ENCODE measurements at regions not wholly inside any gene's neighbourhood (a gene's known extent, or its start where the extent isn't known, plus 50 kb on each side); places are given as distances from the start of the nearest gene placed in this dataset.

DNA sequence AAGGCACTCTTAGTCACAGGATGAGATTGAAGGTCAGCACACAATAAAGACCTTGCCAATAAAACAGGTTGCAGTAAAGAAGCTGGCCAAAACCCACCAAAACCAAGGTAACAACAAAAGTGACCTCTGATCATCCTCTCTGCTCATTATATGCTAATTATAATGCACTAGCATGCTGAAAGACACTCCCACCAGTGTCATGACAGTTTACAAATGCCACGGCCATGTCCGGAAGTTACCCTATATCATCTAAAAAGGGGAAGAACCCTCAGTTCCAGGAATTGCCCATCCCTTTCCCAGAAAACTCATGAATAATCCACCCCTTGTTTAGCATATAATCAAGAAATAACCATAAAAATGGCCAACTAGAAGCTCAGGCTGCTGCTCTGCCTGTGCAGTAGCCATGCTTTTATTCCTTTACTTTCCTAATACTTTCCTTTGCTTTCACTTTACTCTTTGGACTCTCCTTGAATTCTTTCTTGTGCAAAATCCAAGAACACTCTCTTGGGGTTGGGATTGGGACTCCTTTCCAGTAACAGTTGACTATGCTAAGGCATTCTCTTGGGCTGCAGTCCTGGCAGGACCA is 527.3 kb upstream of the MAP3K7 start:
- no peak overlapping the region for H3K27ac ChIP-seq (ENCODE audit: low read length)
- no peaks in the 10 kb centered on the region for H3F3A ChIP-seq (ENCODE audit: insufficient read depth, low read length, poor library complexity, severe bottlenecking)
- H3K9me2 ChIP-seq (ENCODE audit: insufficient read depth, low read length): no peaks in the 10 kb centered on the region
- H3K36me3 ChIP-seq (ENCODE audit: insufficient read depth, low read length): no peaks in the 10 kb centered on the region
- no peaks in the 10 kb centered on the region for H4K20me1 ChIP-seq (ENCODE audit: insufficient read depth)
- TF ChIP-seq EZH2 (IDR thresholded peaks at IDR 0.05; ENCODE audit: borderline replicate concordance, insufficient read depth, low read length, poor library complexity, severe bottlenecking) (no peak), SMC3 (conservative IDR thresholded peaks at IDR 0.05; ENCODE audit: poor library complexity) (no peak), MXI1 (conservative IDR thresholded peaks at IDR 0.05; ENCODE audit: poor library complexity, severe bottlenecking) (no peak), EP300 (conservative IDR thresholded peaks at IDR 0.05; ENCODE audit: poor library complexity, severe bottlenecking) (no peak), TAF1 (IDR thresholded peaks at IDR 0.05; ENCODE audit: low read depth) (no peak), POLR2AphosphoS5 (IDR thresholded peaks at IDR 0.05) (no peak), RAD21 (conservative IDR thresholded peaks at IDR 0.05) (no peak)
- TF ChIP-seq, protein P1, sequence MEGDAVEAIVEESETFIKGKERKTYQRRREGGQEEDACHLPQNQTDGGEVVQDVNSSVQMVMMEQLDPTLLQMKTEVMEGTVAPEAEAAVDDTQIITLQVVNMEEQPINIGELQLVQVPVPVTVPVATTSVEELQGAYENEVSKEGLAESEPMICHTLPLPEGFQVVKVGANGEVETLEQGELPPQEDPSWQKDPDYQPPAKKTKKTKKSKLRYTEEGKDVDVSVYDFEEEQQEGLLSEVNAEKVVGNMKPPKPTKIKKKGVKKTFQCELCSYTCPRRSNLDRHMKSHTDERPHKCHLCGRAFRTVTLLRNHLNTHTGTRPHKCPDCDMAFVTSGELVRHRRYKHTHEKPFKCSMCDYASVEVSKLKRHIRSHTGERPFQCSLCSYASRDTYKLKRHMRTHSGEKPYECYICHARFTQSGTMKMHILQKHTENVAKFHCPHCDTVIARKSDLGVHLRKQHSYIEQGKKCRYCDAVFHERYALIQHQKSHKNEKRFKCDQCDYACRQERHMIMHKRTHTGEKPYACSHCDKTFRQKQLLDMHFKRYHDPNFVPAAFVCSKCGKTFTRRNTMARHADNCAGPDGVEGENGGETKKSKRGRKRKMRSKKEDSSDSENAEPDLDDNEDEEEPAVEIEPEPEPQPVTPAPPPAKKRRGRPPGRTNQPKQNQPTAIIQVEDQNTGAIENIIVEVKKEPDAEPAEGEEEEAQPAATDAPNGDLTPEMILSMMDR (IDR thresholded peaks at IDR 0.05; ENCODE audit: poor library complexity, severe bottlenecking): no peak
- TF ChIP-seq, protein P2, sequence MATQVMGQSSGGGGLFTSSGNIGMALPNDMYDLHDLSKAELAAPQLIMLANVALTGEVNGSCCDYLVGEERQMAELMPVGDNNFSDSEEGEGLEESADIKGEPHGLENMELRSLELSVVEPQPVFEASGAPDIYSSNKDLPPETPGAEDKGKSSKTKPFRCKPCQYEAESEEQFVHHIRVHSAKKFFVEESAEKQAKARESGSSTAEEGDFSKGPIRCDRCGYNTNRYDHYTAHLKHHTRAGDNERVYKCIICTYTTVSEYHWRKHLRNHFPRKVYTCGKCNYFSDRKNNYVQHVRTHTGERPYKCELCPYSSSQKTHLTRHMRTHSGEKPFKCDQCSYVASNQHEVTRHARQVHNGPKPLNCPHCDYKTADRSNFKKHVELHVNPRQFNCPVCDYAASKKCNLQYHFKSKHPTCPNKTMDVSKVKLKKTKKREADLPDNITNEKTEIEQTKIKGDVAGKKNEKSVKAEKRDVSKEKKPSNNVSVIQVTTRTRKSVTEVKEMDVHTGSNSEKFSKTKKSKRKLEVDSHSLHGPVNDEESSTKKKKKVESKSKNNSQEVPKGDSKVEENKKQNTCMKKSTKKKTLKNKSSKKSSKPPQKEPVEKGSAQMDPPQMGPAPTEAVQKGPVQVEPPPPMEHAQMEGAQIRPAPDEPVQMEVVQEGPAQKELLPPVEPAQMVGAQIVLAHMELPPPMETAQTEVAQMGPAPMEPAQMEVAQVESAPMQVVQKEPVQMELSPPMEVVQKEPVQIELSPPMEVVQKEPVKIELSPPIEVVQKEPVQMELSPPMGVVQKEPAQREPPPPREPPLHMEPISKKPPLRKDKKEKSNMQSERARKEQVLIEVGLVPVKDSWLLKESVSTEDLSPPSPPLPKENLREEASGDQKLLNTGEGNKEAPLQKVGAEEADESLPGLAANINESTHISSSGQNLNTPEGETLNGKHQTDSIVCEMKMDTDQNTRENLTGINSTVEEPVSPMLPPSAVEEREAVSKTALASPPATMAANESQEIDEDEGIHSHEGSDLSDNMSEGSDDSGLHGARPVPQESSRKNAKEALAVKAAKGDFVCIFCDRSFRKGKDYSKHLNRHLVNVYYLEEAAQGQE (IDR thresholded peaks at IDR 0.05; ENCODE audit: borderline replicate concordance): no peak
- no peak overlapping the region for H3K9ac ChIP-seq (ENCODE audit: low read length)
- H2AFZ ChIP-seq (ENCODE audit: low read depth, low read length): no peak overlapping the region
- H3K4me2 ChIP-seq (ENCODE audit: low read length): no peak overlapping the region
- no peaks in the 10 kb centered on the region for H3K9me3 ChIP-seq (ENCODE audit: low read length)
- H3K4me3 ChIP-seq (ENCODE audit: low read length): no peak overlapping the region
- H3K79me2 ChIP-seq (replicated peaks; ENCODE audit: insufficient read depth, low read length): no peaks in the 10 kb centered on the region
- no peaks in the 10 kb centered on the region for H3K27me3 ChIP-seq (ENCODE audit: insufficient read depth, low read depth, low read length)

- Histone ChIP-seq H4K20me1 (ENCODE audit: insufficient read depth) (no peaks in the 10 kb centered on the region), H3K27ac (ENCODE audit: low read length) (peak overlapping the region; percentile 85), H3K36me3 (ENCODE audit: insufficient read depth, low read length) (no peaks in the 10 kb centered on the region), H3F3A (ENCODE audit: insufficient read depth, low read length, poor library complexity, severe bottlenecking) (no peaks in the 10 kb centered on the region), H3K9me2 (ENCODE audit: insufficient read depth, low read length) (no peaks in the 10 kb centered on the region), H3K27me3 (ENCODE audit: insufficient read depth, low read depth, low read length) (no peaks in the 10 kb centered on the region), H3K9ac (ENCODE audit: low read length) (peak overlapping the region; percentile 30), H3K79me2 (replicated peaks; ENCODE audit: insufficient read depth, low read length) (no peaks in the 10 kb centered on the region), H2AFZ (ENCODE audit: low read depth, low read length) (no peak overlapping the region), H3K4me2 (ENCODE audit: low read length) (no peak overlapping the region), H3K4me3 (ENCODE audit: low read length) (no peak overlapping the region), H3K9me3 (ENCODE audit: low read length) (no peaks in the 10 kb centered on the region)
- TF ChIP-seq, protein P1 (IDR thresholded peaks at IDR 0.05; ENCODE audit: poor library complexity, severe bottlenecking): no peak
- no peak for TF ChIP-seq RAD21 (conservative IDR thresholded peaks at IDR 0.05)
- TF ChIP-seq, protein P2 (IDR thresholded peaks at IDR 0.05; ENCODE audit: borderline replicate concordance): no peak
- TF ChIP-seq POLR2AphosphoS5 (IDR thresholded peaks at IDR 0.05): no peak
- TF ChIP-seq MXI1 (conservative IDR thresholded peaks at IDR 0.05; ENCODE audit: poor library complexity, severe bottlenecking): no peak
- TF ChIP-seq TAF1 (IDR thresholded peaks at IDR 0.05; ENCODE audit: low read depth): no peak
- TF ChIP-seq EZH2 (IDR thresholded peaks at IDR 0.05; ENCODE audit: borderline replicate concordance, insufficient read depth, low read length, poor library complexity, severe bottlenecking): no peak
- TF ChIP-seq SMC3 (conservative IDR thresholded peaks at IDR 0.05; ENCODE audit: poor library complexity): no peak
- no peak for TF ChIP-seq EP300 (conservative IDR thresholded peaks at IDR 0.05; ENCODE audit: poor library complexity, severe bottlenecking)
Measured at GRCh38 chr6:91106083-91106482, 519.2 kb upstream of the MAP3K7 start.
